ENCODE measurements at regions not wholly inside any gene's neighbourhood (a gene's known extent, or its start where the extent isn't known, plus 50 kb on each side); places are given as distances from the start of the nearest gene placed in this dataset.

DNA sequence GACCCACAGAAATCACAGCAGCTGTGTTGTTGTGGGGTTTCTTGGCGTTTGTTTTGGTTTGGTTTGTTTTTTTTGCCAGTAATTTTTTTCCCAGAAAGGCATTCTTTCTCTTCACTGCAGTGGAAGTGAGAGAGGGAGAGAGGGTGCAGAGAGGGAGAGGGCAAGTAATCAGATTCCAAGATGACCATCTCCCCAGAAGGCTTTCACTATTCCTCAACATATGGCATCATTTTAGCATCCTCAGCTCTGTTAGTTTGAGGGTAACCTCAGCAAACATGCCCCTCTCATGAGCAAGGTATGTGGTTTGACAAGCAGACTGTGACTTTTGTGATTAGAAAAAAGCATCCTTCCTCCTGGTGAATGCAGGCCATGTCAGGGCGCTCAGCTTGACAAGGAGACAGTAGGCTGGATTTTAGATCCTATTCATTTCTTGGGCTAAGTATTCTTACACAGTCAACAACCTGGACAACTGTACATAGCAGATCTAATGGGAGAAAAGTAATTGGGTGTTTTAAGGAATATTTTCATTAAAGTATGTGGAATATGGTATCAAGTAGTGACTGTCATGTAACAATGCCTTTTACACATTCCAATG, 86.3 kb upstream of the PIK3CG start:
- TF ChIP-seq EZH2 (IDR thresholded peaks at IDR 0.05) (no peak), POLR2AphosphoS5 (IDR thresholded peaks at IDR 0.05; ENCODE audit: borderline replicate concordance, low read depth, low read length) (no peak), FOXP2 (optimal IDR thresholded peaks at IDR 0.05; ENCODE audit: control extremely low read depth, extremely low read length, insufficient read depth) (no peak)
